ENCODE measurements at regions not wholly inside any gene's neighbourhood (a gene's known extent, or its start where the extent isn't known, plus 50 kb on each side); places are given as distances from the start of the nearest gene placed in this dataset.
"Not testable (repeated sequence)": the region's sequence is repeated elsewhere in the genome, so short reads cannot be mapped to it uniquely, and the experiment has no call there.

GRCh38 chr4:66766557-66766956 is 778.7 kb downstream of the CENPC start:
- no peaks in the 10 kb centered on the region for H3K9me3 ChIP-seq
- no peak overlapping the region for H3K27ac ChIP-seq
- DNase-seq (no peak), ATAC-seq (no peak)
- H3K4me3 ChIP-seq: no peak overlapping the region
- no peaks in the 10 kb centered on the region for H3K4me1 ChIP-seq
- TF ChIP-seq CTCF (IDR thresholded peaks at IDR 0.05): no peak
- H3K27me3 ChIP-seq: no peaks in the 10 kb centered on the region
- intact Hi-C loops (cut with DNase I): no loop called here
- H3K36me3 ChIP-seq: no peaks in the 10 kb centered on the region

GRCh38 chr4:66750273-66750672 is 795.0 kb downstream of the CENPC start:
- DNase-seq: peak in 1 of 4 donors; percentile 5
- TF ChIP-seq CTCF (IDR thresholded peaks at IDR 0.05): no peak
- no peak for ATAC-seq
- H3K36me3 ChIP-seq: no peaks in the 10 kb centered on the region
- no peak overlapping the region for H3K27ac ChIP-seq
- intact Hi-C loops (cut with DNase I): no loop called here
- no peak overlapping the region for H3K4me3 ChIP-seq
- no peaks in the 10 kb centered on the region for H3K4me1 ChIP-seq
- H3K27me3 ChIP-seq: no peaks in the 10 kb centered on the region
- no peaks in the 10 kb centered on the region for H3K9me3 ChIP-seq

GRCh38 chr4:66746918-66747317 is 798.4 kb downstream of the CENPC start:
- H3K4me1 ChIP-seq; H3K27me3 ChIP-seq; H3K36me3 ChIP-seq; H3K4me3 ChIP-seq; DNase-seq; intact Hi-C loops (cut with DNase I); ATAC-seq; H3K27ac ChIP-seq; H3K9me3 ChIP-seq: not testable (repeated sequence)

- H3K4me3 ChIP-seq: no peak overlapping the region
- no peak for TF ChIP-seq CTCF (IDR thresholded peaks at IDR 0.05)
- H3K4me1 ChIP-seq: no peaks in the 10 kb centered on the region
- intact Hi-C loops (cut with DNase I): no loop called here
- H3K36me3 ChIP-seq: no peaks in the 10 kb centered on the region
- no peaks in the 10 kb centered on the region for H3K9me3 ChIP-seq
- DNase-seq: no peak
- ATAC-seq: no peak
- H3K27ac ChIP-seq: no peak overlapping the region
- no peaks in the 10 kb centered on the region for H3K27me3 ChIP-seq
Measured at GRCh38 chr4:66741081-66741480, 804.2 kb downstream of the CENPC start.

GRCh38 chr4:66736606-66737005 is 808.7 kb downstream of the CENPC start:
- DNase-seq: no peak
- Histone ChIP-seq H3K27me3 (no peaks in the 10 kb centered on the region), H3K4me1 (no peaks in the 10 kb centered on the region), H3K4me3 (no peak overlapping the region), H3K36me3 (no peaks in the 10 kb centered on the region), H3K9me3 (no peaks in the 10 kb centered on the region), H3K27ac (no peak overlapping the region)
- intact Hi-C loops (cut with DNase I): no loop called here
- no peak for TF ChIP-seq CTCF (IDR thresholded peaks at IDR 0.05)
- ATAC-seq: no peak

- DNase-seq (no peak), ATAC-seq (no peak)
- Histone ChIP-seq H3K36me3 (no peaks in the 10 kb centered on the region), H3K4me1 (no peaks in the 10 kb centered on the region), H3K27me3 (no peaks in the 10 kb centered on the region), H3K9me3 (no peaks in the 10 kb centered on the region), H3K4me3 (no peak overlapping the region), H3K27ac (no peak overlapping the region)
- intact Hi-C loops (cut with DNase I): no loop called here
- TF ChIP-seq CTCF (IDR thresholded peaks at IDR 0.05): no peak
Measured at GRCh38 chr4:66728280-66728679, 817.0 kb downstream of the CENPC start.

GRCh38 chr4:66712301-66712921 is 832.9 kb downstream of the CENPC start:
- H3K4me1 ChIP-seq; ATAC-seq; H3K36me3 ChIP-seq; H3K27ac ChIP-seq; H3K27me3 ChIP-seq; H3K4me3 ChIP-seq; intact Hi-C loops (cut with DNase I): not testable (repeated sequence)
- H3K9me3 ChIP-seq: peaks cover 0 to 12% of the 10 kb centered on the region in 2 donors
- DNase-seq: peak in 1 of 4 donors; percentile 65
